ENCODE measurements at regions not wholly inside any gene's neighbourhood (a gene's known extent, or its start where the extent isn't known, plus 50 kb on each side); places are given as distances from the start of the nearest gene placed in this dataset.

DNA sequence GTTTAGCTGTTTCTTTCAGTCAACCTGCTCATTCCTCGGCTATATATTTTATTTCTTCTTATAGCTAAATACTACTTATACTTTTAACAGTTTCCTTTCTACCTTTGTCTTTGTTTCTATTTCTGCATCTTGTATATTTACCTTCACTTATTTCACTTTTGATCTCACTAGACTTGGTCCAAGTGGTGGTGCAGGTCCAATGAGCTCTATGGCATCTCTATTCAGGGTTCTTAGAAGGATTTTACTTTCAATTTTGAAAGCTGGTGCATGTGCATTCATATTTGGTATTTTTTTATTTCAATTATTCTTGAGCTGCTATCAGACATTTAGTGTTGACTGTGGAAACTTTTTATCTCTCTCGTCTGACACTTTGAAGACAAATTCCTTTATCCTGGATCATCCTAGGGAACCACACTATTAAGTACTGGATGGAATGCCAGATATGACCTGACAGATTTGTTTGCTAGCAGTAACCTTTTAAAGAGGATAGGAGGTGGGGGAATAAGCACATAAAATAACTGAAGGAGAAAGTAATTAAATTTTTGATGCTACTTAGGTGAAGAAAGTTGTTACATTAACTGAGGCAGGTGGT, 123.1 kb upstream of the PJA2 start:
- TF ChIP-seq, protein P1, sequence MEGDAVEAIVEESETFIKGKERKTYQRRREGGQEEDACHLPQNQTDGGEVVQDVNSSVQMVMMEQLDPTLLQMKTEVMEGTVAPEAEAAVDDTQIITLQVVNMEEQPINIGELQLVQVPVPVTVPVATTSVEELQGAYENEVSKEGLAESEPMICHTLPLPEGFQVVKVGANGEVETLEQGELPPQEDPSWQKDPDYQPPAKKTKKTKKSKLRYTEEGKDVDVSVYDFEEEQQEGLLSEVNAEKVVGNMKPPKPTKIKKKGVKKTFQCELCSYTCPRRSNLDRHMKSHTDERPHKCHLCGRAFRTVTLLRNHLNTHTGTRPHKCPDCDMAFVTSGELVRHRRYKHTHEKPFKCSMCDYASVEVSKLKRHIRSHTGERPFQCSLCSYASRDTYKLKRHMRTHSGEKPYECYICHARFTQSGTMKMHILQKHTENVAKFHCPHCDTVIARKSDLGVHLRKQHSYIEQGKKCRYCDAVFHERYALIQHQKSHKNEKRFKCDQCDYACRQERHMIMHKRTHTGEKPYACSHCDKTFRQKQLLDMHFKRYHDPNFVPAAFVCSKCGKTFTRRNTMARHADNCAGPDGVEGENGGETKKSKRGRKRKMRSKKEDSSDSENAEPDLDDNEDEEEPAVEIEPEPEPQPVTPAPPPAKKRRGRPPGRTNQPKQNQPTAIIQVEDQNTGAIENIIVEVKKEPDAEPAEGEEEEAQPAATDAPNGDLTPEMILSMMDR (IDR thresholded peaks at IDR 0.05; ENCODE audit: extremely low read depth, missing control alignments): no peak
- DNase-seq (ENCODE audit: low spot score): no peak

DNA sequence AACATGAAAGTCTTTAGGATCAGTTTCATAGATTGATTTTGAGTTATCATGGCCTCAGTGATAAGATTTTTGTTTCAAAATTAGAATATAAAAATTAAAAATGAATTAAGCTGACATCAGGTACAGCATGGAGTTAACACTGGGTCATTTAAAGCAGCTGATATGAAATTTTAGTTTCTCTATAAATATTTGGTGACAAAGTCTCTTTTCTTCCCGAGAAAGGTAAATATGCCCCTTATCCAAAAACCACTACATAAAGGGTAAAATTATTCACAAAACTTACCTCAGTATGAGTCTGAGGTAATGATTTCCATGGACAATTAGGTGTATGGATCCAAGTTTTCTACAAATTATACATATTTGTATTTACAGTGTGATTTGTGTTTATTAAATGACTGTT, 121.5 kb upstream of the PJA2 start:
- TF ChIP-seq, protein P1 (IDR thresholded peaks at IDR 0.05; ENCODE audit: extremely low read depth, missing control alignments): no peak

GRCh38 chr5:109529987-109530386, 120.2 kb upstream of the PJA2 start:
- no peak for DNase-seq (ENCODE audit: low spot score)
- TF ChIP-seq, protein P1 (IDR thresholded peaks at IDR 0.05; ENCODE audit: extremely low read depth, missing control alignments): no peak

More for the DNA sequence above, 121.5 kb upstream of the PJA2 start:
- DNase-seq (ENCODE audit: low spot score): no peak

GRCh38 chr5:109529520-109529919, 119.7 kb upstream of the PJA2 start:
- no peak for DNase-seq (ENCODE audit: low spot score)
- TF ChIP-seq, protein P1 (IDR thresholded peaks at IDR 0.05; ENCODE audit: extremely low read depth, missing control alignments): no peak

GRCh38 chr5:109524555-109524954, 114.8 kb upstream of the PJA2 start:
- TF ChIP-seq, protein P1 (IDR thresholded peaks at IDR 0.05; ENCODE audit: extremely low read depth, missing control alignments): no peak
- no peak for DNase-seq (ENCODE audit: low spot score)

DNA sequence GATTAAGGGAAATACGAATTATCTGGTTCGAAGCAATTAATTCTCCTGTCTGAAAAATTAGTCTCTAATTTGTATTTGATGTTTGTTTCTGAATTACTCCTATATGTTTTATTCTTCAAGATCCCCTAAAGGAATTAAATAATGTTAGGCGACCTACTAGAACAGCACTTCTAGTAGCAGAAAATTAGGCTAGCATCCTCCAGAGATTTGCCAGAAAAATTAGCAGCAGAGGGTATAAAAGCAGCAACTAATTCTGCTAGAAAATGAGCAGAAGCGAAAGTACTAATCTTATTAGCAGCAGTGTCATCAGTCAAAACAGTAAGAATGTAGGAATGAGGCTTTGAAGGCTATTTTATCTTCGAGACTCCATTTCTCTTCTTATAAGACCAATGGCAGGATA, 114.3 kb upstream of the PJA2 start:
- no peak for DNase-seq (ENCODE audit: low spot score)

DNA sequence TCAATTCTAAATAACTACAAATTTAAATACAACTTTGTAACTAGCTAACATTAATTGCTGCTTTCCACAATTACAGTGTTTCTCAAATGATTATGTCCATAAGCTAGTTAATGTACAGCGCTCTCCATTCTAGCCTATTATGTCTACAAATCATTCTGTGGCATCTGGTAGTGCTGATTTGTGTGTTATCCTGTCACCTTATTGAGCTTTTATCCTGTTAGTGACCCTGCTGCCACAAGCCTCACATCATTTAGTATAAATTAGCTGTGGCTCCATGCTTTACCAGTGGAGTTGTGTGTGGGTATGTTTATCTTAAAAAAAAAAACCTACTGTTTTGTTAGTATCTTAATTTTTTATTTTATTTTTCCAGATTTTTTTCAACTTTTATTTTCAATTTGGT, 112.6 kb upstream of the PJA2 start:
- DNase-seq (ENCODE audit: low spot score): no peak
- TF ChIP-seq, protein P1 (IDR thresholded peaks at IDR 0.05; ENCODE audit: extremely low read depth, missing control alignments): no peak

More for the DNA sequence above, 114.3 kb upstream of the PJA2 start:
- TF ChIP-seq, protein P1 (IDR thresholded peaks at IDR 0.05; ENCODE audit: extremely low read depth, missing control alignments): no peak
